HepG2 (cell line): ENCODE measurements at regions not wholly inside any gene's neighbourhood (a gene's known extent, or its start where the extent isn't known, plus 50 kb on each side); places are given as distances from the start of the nearest gene placed in this dataset.

ENCODE experiments used
- ATAC-seq: fragments of 200-7000 bp; cut with Tn5 transposase; 3 replicates; pipeline ENCODE4 v1.9.1; 2020; ENCODE audit warnings: mild to moderate bottlenecking, moderate library complexity
- BruUV-seq: library from RNA; stranded (reverse); fragments of 400-500 nt; replicated peaks from 2 replicates; lab custom pipeline; 2021; lab: Mats Ljungman, UMichigan
- CTCF ChIA-PET: fragments of 300-600 bp; formaldehyde crosslinking; extraction: SDS; loops from one replicate; lab custom pipeline; 2021; ENCODE audit warnings: low total read pairs, inconsistent platforms, low intra/inter-chr PET ratio; lab: Yijun Ruan, JAX
- POLR2A ChIA-PET: fragments of 350-600 bp; sonication (Branson Sonifier 250); formaldehyde crosslinking; loops from one replicate; lab custom pipeline; 2020; ENCODE audit warnings: antibody characterized with exemption, inconsistent platforms; lab: Yijun Ruan, JAX
- DNase-seq: peaks from one replicate; pipeline ENCODE4 v3.0.0-alpha.2; 2015; ENCODE audit warnings: low spot score
- FAIRE-seq: peaks from 3 replicates; lab custom pipeline; 2011; peaks lifted over from hg19 to GRCh38; lab: Jason Lieb, UNC
- H2AFZ ChIP-seq: one replicate; pipeline ENCODE4 v1.6.1; 2011; ENCODE audit warnings: low read length, inconsistent platforms
- H3K27ac ChIP-seq: fragments of 300-600 bp; 3 replicates; pipeline ENCODE4 v1.8.0; 2011; ENCODE audit warnings: mixed run types, mild to moderate bottlenecking, mixed read lengths, low read length, inconsistent platforms; ENCODE audit not compliant: insufficient read depth; ENCODE audit errors: extremely low read length
- H3K27me3 ChIP-seq, 2 experiments: fragments of 200-600 bp in 1 of 2; 2 replicates in 1 of 2; 3 replicates in 1 of 2; pipeline versions ENCODE4 v1.6.0 to v1.8.0; 2011; ENCODE audit warnings: low read length in 2 of 2, mild to moderate bottlenecking in 2 of 2, moderate library complexity in 2 of 2, inconsistent platforms in 1 of 2; ENCODE audit not compliant: insufficient read depth in 2 of 2, control insufficient read depth in 1 of 2
- H3K36me3 ChIP-seq, 2 experiments: fragments of 200-600 bp in 1 of 2; replicated peaks in 1 of 2; 2 replicates in 1 of 2; 3 replicates in 1 of 2; pipeline versions ENCODE4 v1.5.1 to v1.8.0; 2011; ENCODE audit warnings: low read length in 2 of 2, inconsistent platforms in 1 of 2; ENCODE audit not compliant: insufficient read depth in 2 of 2, control insufficient read depth in 1 of 2
- H3K4me1 ChIP-seq: 2 replicates; pipeline ENCODE4 v1.5.1; 2012; ENCODE audit warnings: low read length, inconsistent platforms; ENCODE audit not compliant: insufficient read depth
- H3K4me2 ChIP-seq: 2 replicates; pipeline ENCODE4 v1.6.0; 2011; ENCODE audit warnings: low read depth, low read length, inconsistent platforms
- H3K4me3 ChIP-seq, 3 experiments: fragments of 200-600 bp in 1 of 3; sonication (generic), shearing (Covaris generic) in 1 of 3; replicated peaks in 1 of 3; 2 replicates each; pipeline ENCODE4 v1.5.1; 2011 to 2016; ENCODE audit warnings: low read length in 3 of 3, inconsistent platforms in 2 of 3, low read depth in 2 of 3, mild to moderate bottlenecking in 2 of 3, control low read depth in 1 of 3, mixed read lengths in 1 of 3; ENCODE audit not compliant: insufficient read depth in 1 of 3
- H3K79me2 ChIP-seq: one replicate; pipeline ENCODE4 v1.6.1; 2011; ENCODE audit warnings: low read length, inconsistent platforms; ENCODE audit not compliant: insufficient read depth
- H3K9ac ChIP-seq: 2 replicates; pipeline ENCODE4 v1.6.0; 2011; ENCODE audit warnings: mild to moderate bottlenecking, low read depth, low read length, inconsistent platforms; ENCODE audit not compliant: insufficient read depth
- H3K9me3 ChIP-seq: 2 replicates; pipeline ENCODE4 v1.5.1; 2012; ENCODE audit warnings: mild to moderate bottlenecking, low read length
- H4K20me1 ChIP-seq: 2 replicates; pipeline ENCODE4 v1.6.0; 2011; ENCODE audit warnings: inconsistent platforms, mild to moderate bottlenecking, low read length, moderate library complexity; ENCODE audit not compliant: insufficient read depth
- AHR ChIP-seq: IDR thresholded peaks from 2 replicates; pipeline ENCODE4 v1.6.1; 2018; ENCODE audit warnings: missing genetic modification reagents, missing compliant biosample characterization
- E2F1 ChIP-seq: sonication (generic); formaldehyde crosslinking; IDR thresholded peaks from 2 replicates; pipeline ENCODE4 v1.5.0; 2020; ENCODE audit warnings: missing genetic modification reagents
- EP300 ChIP-seq, 3 experiments: sonication (generic) in 1 of 3; formaldehyde crosslinking in 1 of 3; IDR thresholded peaks; 2 replicates each; pipeline versions ENCODE4 v1.5.1 to v1.6.1; 2011 to 2020; ENCODE audit warnings: low read depth in 2 of 3, low read length in 2 of 3, borderline replicate concordance in 1 of 3, improper control_type of control experiment in 1 of 3, mild to moderate bottlenecking in 1 of 3, missing genetic modification reagents in 1 of 3, moderate library complexity in 1 of 3
- GATA4 ChIP-seq: sonication (generic); IDR thresholded peaks from 2 replicates; pipeline ENCODE4 v1.6.1; 2016; ENCODE audit warnings: antibody characterized with exemption, low read depth, borderline replicate concordance
- GRHL1 ChIP-seq: sonication (generic); formaldehyde crosslinking; conservative IDR thresholded peaks from 2 replicates; pipeline ENCODE4 v1.8.0; 2022; ENCODE audit warnings: missing genetic modification reagents
- HDAC6 ChIP-seq: fragments of 200-600 bp; sonication (generic); IDR thresholded peaks from 2 replicates; pipeline ENCODE4 v1.7.0; 2017; ENCODE audit warnings: mild to moderate bottlenecking, antibody characterized with exemption, low read length, low read depth
- KLF12 ChIP-seq: sonication (generic); formaldehyde crosslinking; IDR thresholded peaks from 2 replicates; pipeline ENCODE4 v1.4.0; 2020; ENCODE audit warnings: missing genetic modification reagents, borderline replicate concordance
- NCOR1 ChIP-seq: fragments of 200-600 bp; sonication (generic); IDR thresholded peaks from 2 replicates; pipeline ENCODE4 v1.7.0; 2017; ENCODE audit warnings: antibody characterized with exemption, low read length, borderline replicate concordance
- PHF5A ChIP-seq: IDR thresholded peaks from one replicate; pipeline ENCODE4 v1.6.1; 2018; ENCODE audit warnings: low read depth, missing genetic modification reagents; ENCODE audit not compliant: unreplicated experiment
- PTBP1 ChIP-seq: fragments of 200-400 bp; formaldehyde crosslinking; IDR thresholded peaks from 2 replicates; pipeline ENCODE4 v1.6.1; 2018; ENCODE audit warnings: low read length, low read depth; ENCODE audit not compliant: poor library complexity, severe bottlenecking
- RFX1 ChIP-seq: fragments of 450-650 bp; IDR thresholded peaks from 2 replicates; pipeline ENCODE4 v1.6.1; 2017
- SETDB1 ChIP-seq: sonication (generic); formaldehyde crosslinking; IDR thresholded peaks from 2 replicates; pipeline ENCODE4 v1.5.1; 2020; ENCODE audit warnings: missing genetic modification reagents, mild to moderate bottlenecking, borderline replicate concordance
- TCF12 ChIP-seq, 2 experiments: fragments of 450-650 bp in 1 of 2; sonication (generic) in 1 of 2; formaldehyde crosslinking in 1 of 2; IDR thresholded peaks; 2 replicates each; pipeline versions ENCODE4 v1.6.1 to v1.8.0; 2017 to 2022; ENCODE audit warnings: antibody characterized with exemption in 1 of 2, mild to moderate bottlenecking in 1 of 2, missing genetic modification reagents in 1 of 2, moderate library complexity in 1 of 2
- ZNF580 ChIP-seq: IDR thresholded peaks from 2 replicates; pipeline ENCODE4 v1.6.1; 2016; ENCODE audit warnings: low read depth, borderline replicate concordance
- ZNF724P ChIP-seq: sonication (generic); formaldehyde crosslinking; IDR thresholded peaks from 2 replicates; pipeline ENCODE4 v1.8.0; 2022; ENCODE audit warnings: missing genetic modification reagents, borderline replicate concordance
- WGBS: methylation state at CpG from one replicate; pipeline ENCODE4 v1.1.6; 2017; ENCODE audit warnings: low lambda C conversion rate; 5-methylcytosine and 5-hydroxymethylcytosine counted together
- in situ Hi-C: cut with HindIII; loops from 2 replicates; pipeline ENCODE4 v1.10.0; 2017; ENCODE audit warnings: low pct_unique_long_range_greater_than_20kb; ENCODE audit not compliant: extremely low pct_ligation_motif_present
- intact Hi-C: fragments of 100-400 bp; cut with micrococcal nuclease; formaldehyde crosslinking; loops from one replicate; pipeline ENCODE4 v1.10.0; 2022; ENCODE audit not compliant: unreplicated experiment

- TF ChIP-seq RFX1 (peak; percentile 42; the same call in 1 of the 2 replicates), EP300 (IDR thresholded peaks at IDR 0.05; ENCODE audit: low read depth in 2 of 2, low read length in 2 of 2) (no peak), EP300 (CRISPR knock-in tag; IDR thresholded peaks at IDR 0.05; ENCODE audit: borderline replicate concordance) (no peak)
- H3K4me3 ChIP-seq = no peak overlapping the region
- intact Hi-C loops (no loop called here), in situ Hi-C loops (no loop called here)
- ATAC-seq (no peak; the same call in 2 of the 3 replicates), FAIRE-seq (no peak), DNase-seq (no peak)
- no peaks in the 10 kb centered on the region for H3K4me1 ChIP-seq
- BruUV-seq = no TSS peak
- peaks cover 1 to 6% of the 10 kb centered on the region in 2 experiments; a peak in 3 of 5 replicates for H3K27me3 ChIP-seq
- no peaks in the 10 kb centered on the region for H3K79me2 ChIP-seq
- H3K4me2 ChIP-seq = no peak overlapping the region
- CTCF ChIA-PET = no interaction called here
- 8% methylated on average over 8 of the region's 14 CpGs for WGBS
- no peak overlapping the region for H3K27ac ChIP-seq
- no peak overlapping the region for H3K9ac ChIP-seq
- H3K9me3 ChIP-seq = no peaks in the 10 kb centered on the region
- H4K20me1 ChIP-seq = no peaks in the 10 kb centered on the region
- POLR2A ChIA-PET = no interaction called here
- no peaks in the 10 kb centered on the region for H3K36me3 ChIP-seq
- H2AFZ ChIP-seq = no peak overlapping the region
Observed at GRCh38 chr18:74012954-74013630, 134.5 kb downstream of the FBXO15 start.

GRCh38 chr18:74006143-74006542, 141.5 kb downstream of the FBXO15 start:
- Histone ChIP-seq H3K27ac (no peak overlapping the region), H2AFZ (no peak overlapping the region), H3K4me3 (no peak overlapping the region), H3K27me3 (no peaks in the 10 kb centered on the region; a peak in 1 of 5 replicates), H3K9me3 (no peaks in the 10 kb centered on the region), H3K9ac (no peak overlapping the region), H3K79me2 (no peaks in the 10 kb centered on the region), H3K36me3 (no peaks in the 10 kb centered on the region), H3K4me2 (no peak overlapping the region), H3K4me1 (no peaks in the 10 kb centered on the region), H4K20me1 (no peaks in the 10 kb centered on the region)
- ChIA-PET POLR2A (no interaction called here), CTCF (no interaction called here)
- FAIRE-seq (no peak), DNase-seq (no peak), ATAC-seq (no peak)
- BruUV-seq = no TSS peak
- intact Hi-C loops = no loop called here
- in situ Hi-C loops = no loop called here
- WGBS = 58% methylated on average over 8 of the region's 8 CpGs
- TF ChIP-seq AHR (no peak), ZNF724P (CRISPR knock-in tag) (no peak), ZNF580 (CRISPR knock-in tag) (no peak), GATA4 (no peak), KLF12 (CRISPR knock-in tag) (no peak), E2F1 (CRISPR knock-in tag) (no peak), PHF5A (CRISPR knock-in tag) (no peak), GRHL1 (CRISPR knock-in tag) (no peak), TCF12 (IDR thresholded peaks at IDR 0.05) (no peak), TCF12 (CRISPR knock-in tag; IDR thresholded peaks at IDR 0.05) (no peak), HDAC6 (no peak), SETDB1 (no peak), NCOR1 (no peak), PTBP1 (no peak)
